ENCODE measurements at regions not wholly inside any gene's neighbourhood (a gene's known extent, or its start where the extent isn't known, plus 50 kb on each side); places are given as distances from the start of the nearest gene placed in this dataset.

DNA sequence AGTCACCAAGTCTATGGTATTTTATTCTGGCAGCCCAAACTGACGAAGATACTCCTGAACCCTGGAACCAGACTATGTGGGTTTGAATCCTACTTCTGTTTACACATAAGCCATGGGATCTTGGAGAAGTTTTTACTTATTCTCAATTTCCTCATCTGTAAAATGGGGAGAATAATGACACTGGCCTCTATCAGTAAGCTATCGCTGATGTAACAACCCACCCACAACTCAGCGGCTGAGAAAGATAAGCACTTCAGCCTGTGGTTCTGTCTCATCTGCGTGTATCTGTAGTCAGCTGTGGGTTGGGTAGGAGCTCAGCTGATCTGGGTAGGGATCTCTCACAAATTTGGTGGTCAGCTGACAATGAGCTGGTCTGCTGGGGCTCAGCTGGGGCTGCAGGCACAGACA lies 68.0 kb upstream of the ALX4 start:
- H3K4me3 ChIP-seq (ENCODE audit: low read depth, low read length), result no peak overlapping the region
- TF ChIP-seq CTCF (IDR thresholded peaks at IDR 0.05; ENCODE audit: insufficient read depth, low read length), result no peak
- DNase-seq (ENCODE audit: low read depth), result no peak

GRCh38 chr11:44379141-44380008 lies 69.4 kb upstream of the ALX4 start:
- H3K4me3 ChIP-seq (ENCODE audit: low read depth, low read length), result no peak overlapping the region
- no peak for TF ChIP-seq CTCF (IDR thresholded peaks at IDR 0.05; ENCODE audit: insufficient read depth, low read length)
- no peak for DNase-seq (ENCODE audit: low read depth)

DNA sequence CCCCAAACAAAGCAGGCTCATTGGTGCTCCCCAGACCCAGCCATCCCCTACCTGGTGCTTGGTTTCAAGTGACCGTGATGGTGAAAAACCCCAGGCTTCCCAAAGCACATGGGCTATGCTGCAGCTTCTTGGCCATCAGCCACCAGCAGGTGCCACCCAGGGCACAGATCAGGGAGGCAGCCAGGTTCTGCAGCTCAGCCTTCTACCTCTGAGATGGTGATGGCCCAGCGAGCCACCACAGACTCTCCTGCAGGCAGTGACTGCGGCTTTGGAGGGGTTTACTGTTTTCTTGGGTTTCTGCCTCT lies 70.0 kb upstream of the ALX4 start:
- H3K4me3 ChIP-seq (ENCODE audit: low read depth, low read length), result no peak overlapping the region
- DNase-seq (ENCODE audit: low read depth), result no peak
- TF ChIP-seq CTCF (IDR thresholded peaks at IDR 0.05; ENCODE audit: insufficient read depth, low read length), result no peak

DNA sequence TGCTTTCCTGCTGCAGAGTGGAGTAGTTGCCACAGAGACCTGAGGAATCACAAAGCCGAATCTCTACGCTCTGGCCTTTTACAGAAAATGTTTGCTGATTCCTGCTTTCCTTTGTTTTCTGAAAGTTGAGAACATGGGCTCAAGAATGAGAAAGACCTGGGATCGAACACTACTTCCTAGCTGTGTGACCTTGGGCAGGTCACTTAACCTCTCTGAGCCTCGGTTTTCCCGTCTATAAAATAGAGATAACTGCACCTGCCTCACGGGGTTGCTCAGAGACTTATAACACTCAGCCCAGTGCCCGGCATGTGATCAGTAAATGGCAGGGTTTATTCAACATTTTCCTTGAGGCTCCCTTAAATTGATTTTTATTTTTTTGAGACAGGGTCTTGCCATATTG lies 70.9 kb upstream of the ALX4 start:
- no peak for TF ChIP-seq CTCF (IDR thresholded peaks at IDR 0.05; ENCODE audit: insufficient read depth, low read length)
- no peak overlapping the region for H3K4me3 ChIP-seq (ENCODE audit: low read depth, low read length)
- DNase-seq (ENCODE audit: low read depth), result no peak

DNA sequence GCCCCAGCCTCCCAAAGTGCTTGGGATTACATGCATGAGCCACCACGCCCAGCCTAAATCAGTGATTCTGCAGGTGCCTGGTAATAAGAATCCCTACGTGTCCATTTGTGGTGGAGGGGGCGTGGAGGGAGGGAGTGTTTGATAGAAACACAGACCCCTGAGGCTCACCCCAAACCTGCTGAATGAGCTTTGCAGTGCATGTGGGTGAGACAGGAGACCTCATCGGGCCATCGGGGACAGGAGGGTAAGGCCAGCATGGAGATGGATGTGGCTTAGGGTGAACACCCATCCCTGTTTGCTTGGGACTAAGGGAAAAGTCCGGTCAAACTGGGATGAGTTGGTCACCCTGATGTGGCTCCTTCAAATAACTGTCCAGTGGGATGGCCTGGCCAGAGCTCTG lies 71.3 kb upstream of the ALX4 start:
- no peak overlapping the region for H3K4me3 ChIP-seq (ENCODE audit: low read depth, low read length)
- no peak for DNase-seq (ENCODE audit: low read depth)
- no peak for TF ChIP-seq CTCF (IDR thresholded peaks at IDR 0.05; ENCODE audit: insufficient read depth, low read length)

DNA sequence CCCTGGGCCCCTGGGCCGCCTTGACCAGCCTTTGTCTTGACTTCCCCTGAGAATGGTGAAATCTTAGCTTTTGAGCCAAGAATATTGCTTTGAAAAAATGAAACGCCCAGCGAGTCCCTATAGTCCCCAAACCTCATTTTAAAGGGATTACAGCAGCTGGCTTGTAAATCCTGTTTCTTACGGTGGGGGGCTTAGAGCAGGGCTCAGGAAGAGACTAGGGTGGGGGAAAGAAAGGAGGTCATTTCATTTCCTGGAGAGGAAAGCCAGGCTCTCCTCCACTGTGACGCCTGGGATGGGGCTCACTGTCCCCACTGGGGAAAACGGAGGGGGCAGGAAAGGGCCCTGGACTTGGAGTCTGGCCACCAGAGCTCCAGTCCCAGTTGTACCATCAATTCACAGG lies 72.2 kb upstream of the ALX4 start:
- no peak overlapping the region for H3K4me3 ChIP-seq (ENCODE audit: low read depth, low read length)
- no peak for DNase-seq (ENCODE audit: low read depth)
- TF ChIP-seq CTCF (IDR thresholded peaks at IDR 0.05; ENCODE audit: insufficient read depth, low read length), result no peak

All from fibroblast of the aortic adventitia (primary cell).